Progenitor cell of endocrine pancreas (in vitro differentiated cells): ENCODE measurements at regions not wholly inside any gene's neighbourhood (a gene's known extent, or its start where the extent isn't known, plus 50 kb on each side); places are given as distances from the start of the nearest gene placed in this dataset.

Experiments
- DNase-seq: peaks from one replicate; pipeline ENCODE4 v3.0.0; 2021; ENCODE audit warnings: low spot score; ENCODE audit not compliant: unreplicated experiment
- H3K27ac Mint-ChIP-seq: 2 replicates; pipeline ENCODE4 v1.8.0; 2021; ENCODE audit warnings: mild to moderate bottlenecking, moderate library complexity, mixed read lengths
- H3K27me3 Mint-ChIP-seq: 2 replicates; pipeline ENCODE4 v1.8.0; 2021; ENCODE audit warnings: mixed read lengths
- H3K36me3 Mint-ChIP-seq: 2 replicates; pipeline ENCODE4 v1.8.0; 2022; ENCODE audit warnings: mixed read lengths; ENCODE audit not compliant: insufficient read depth
- H3K4me1 Mint-ChIP-seq: 2 replicates; pipeline ENCODE4 v1.8.0; 2021; ENCODE audit warnings: low read depth, mixed read lengths
- H3K4me3 Mint-ChIP-seq: 2 replicates; pipeline ENCODE4 v1.8.0; 2021; ENCODE audit warnings: low read depth, mild to moderate bottlenecking, moderate library complexity, mixed read lengths
- H3K9me3 Mint-ChIP-seq: 2 replicates; pipeline ENCODE4 v1.8.0; 2021; ENCODE audit warnings: low read depth, mixed read lengths
- TF ChIP-seq, protein P1 (sequence below): fragments of 200-600 bp; sonication (generic); IDR thresholded peaks from one replicate; pipeline ENCODE4 v1.5.0; 2021; ENCODE audit warnings: antibody characterized with exemption, mild to moderate bottlenecking; ENCODE audit not compliant: unreplicated experiment

GRCh38 chr7:142365410-142365842, 107.6 kb upstream of the PRSS58 start:
- Mint-ChIP-seq H3K36me3 (peaks cover 1% of the 10 kb centered on the region), H3K9me3 (peaks cover 23% of the 10 kb centered on the region), H3K4me1 (no peaks in the 10 kb centered on the region), H3K27ac (no peak overlapping the region), H3K4me3 (no peak overlapping the region), H3K27me3 (no peaks in the 10 kb centered on the region)
- no peak for DNase-seq
- TF ChIP-seq, protein P1, sequence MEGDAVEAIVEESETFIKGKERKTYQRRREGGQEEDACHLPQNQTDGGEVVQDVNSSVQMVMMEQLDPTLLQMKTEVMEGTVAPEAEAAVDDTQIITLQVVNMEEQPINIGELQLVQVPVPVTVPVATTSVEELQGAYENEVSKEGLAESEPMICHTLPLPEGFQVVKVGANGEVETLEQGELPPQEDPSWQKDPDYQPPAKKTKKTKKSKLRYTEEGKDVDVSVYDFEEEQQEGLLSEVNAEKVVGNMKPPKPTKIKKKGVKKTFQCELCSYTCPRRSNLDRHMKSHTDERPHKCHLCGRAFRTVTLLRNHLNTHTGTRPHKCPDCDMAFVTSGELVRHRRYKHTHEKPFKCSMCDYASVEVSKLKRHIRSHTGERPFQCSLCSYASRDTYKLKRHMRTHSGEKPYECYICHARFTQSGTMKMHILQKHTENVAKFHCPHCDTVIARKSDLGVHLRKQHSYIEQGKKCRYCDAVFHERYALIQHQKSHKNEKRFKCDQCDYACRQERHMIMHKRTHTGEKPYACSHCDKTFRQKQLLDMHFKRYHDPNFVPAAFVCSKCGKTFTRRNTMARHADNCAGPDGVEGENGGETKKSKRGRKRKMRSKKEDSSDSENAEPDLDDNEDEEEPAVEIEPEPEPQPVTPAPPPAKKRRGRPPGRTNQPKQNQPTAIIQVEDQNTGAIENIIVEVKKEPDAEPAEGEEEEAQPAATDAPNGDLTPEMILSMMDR: no peak

DNA sequence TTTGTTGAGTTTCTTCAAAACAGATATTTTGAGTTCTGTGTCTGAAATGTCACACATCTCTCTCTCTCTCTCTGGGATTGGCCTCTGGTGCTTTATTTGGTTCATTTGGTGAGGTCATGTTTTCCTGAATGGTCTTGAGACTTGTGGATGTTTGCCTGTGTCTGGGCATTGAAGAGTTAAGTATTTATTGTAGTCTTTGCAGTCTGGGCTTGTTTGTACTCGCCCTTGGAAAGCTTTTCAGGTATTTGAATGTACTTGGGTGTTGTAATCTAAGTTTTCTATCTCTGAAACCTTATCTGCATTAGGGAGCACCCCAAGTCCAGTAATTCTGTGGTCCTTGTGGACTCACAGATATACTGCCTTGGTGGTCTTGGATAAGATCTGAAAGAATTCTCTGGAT, 106.7 kb upstream of the PRSS58 start:
- no peak overlapping the region for H3K4me3 Mint-ChIP-seq
- TF ChIP-seq, protein P1: no peak
- H3K9me3 Mint-ChIP-seq: peaks cover 23% of the 10 kb centered on the region
- no peak for DNase-seq
- no peaks in the 10 kb centered on the region for H3K4me1 Mint-ChIP-seq
- H3K27ac Mint-ChIP-seq: no peak overlapping the region
- peaks cover 1% of the 10 kb centered on the region for H3K36me3 Mint-ChIP-seq
- H3K27me3 Mint-ChIP-seq: no peaks in the 10 kb centered on the region

GRCh38 chr7:142362349-142362748, 104.5 kb upstream of the PRSS58 start:
- no peaks in the 10 kb centered on the region for H3K27me3 Mint-ChIP-seq
- peaks cover 13% of the 10 kb centered on the region for H3K9me3 Mint-ChIP-seq
- peaks cover 1% of the 10 kb centered on the region for H3K36me3 Mint-ChIP-seq
- TF ChIP-seq, protein P1: no peak
- DNase-seq: no peak
- H3K4me3 Mint-ChIP-seq: no peak overlapping the region
- peaks cover 2% of the 10 kb centered on the region for H3K4me1 Mint-ChIP-seq
- no peak overlapping the region for H3K27ac Mint-ChIP-seq

DNA sequence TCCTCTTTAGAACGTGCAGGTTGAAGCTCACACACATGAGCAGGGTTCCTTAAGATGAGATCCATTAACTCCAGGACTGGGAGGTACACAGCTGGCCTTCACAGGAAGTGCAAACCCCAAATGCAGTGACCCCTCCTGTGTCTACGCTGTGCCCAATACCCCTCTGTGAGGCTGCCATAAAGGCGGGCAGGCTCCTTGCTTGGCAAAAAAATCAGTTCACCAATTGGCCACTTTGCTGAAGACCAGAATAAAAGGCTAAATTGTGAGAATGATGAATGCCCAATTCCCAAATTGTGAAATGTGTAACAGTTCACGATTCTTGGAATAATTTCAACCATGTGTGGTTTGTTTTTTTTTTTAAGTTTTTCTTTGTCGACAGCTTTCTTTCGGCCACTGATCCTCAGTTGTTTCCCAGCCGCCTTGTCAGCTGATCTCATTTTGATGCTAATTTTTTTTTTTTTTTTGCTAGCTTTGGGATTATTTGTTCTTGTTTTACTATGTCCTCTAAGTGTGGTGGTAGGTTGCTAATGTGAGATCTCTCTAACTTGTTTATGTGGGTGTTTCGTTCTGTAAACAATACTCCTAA, 101.9 kb upstream of the PRSS58 start:
- H3K9me3 Mint-ChIP-seq: peaks cover 13% of the 10 kb centered on the region
- peaks cover 1% of the 10 kb centered on the region for H3K36me3 Mint-ChIP-seq
- DNase-seq: no peak
- H3K27ac Mint-ChIP-seq: no peak overlapping the region
- peaks cover 2% of the 10 kb centered on the region for H3K4me1 Mint-ChIP-seq
- TF ChIP-seq, protein P1: no peak
- H3K27me3 Mint-ChIP-seq: peaks cover 5% of the 10 kb centered on the region
- H3K4me3 Mint-ChIP-seq: no peak overlapping the region

DNA sequence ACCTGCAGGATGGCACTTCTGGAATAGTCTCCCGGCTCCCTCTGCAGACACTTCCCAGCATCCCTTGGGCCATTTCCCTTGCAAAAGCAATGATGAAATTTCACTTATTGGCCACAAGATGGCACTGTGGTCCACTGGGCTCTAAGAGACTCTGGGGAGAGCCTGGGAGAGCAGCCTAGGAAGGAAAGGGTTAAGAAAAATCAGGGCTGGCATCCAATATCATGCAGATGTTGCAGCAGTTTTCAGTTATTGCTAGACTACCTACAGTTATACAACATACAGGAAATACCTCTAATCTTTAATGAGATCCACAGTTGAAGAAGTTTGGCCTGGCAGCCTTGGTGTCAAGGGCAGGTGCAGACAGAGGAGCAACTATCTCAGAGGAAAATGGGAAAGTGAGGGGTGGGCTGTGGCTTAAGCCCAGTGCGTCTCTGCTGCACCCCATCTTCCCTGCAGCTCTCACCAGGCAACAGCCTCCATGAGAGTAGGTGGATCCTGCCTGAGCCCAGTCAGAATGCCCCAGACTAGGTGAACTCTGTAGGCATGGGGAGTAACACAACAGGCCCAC, 100.2 kb upstream of the PRSS58 start:
- Mint-ChIP-seq H3K9me3 (peaks cover 12% of the 10 kb centered on the region), H3K4me3 (no peak overlapping the region), H3K27me3 (peaks cover 11% of the 10 kb centered on the region), H3K27ac (no peak overlapping the region), H3K36me3 (peaks cover 1% of the 10 kb centered on the region), H3K4me1 (peaks cover 2% of the 10 kb centered on the region)
- TF ChIP-seq, protein P1: peak; percentile 75
- no peak for DNase-seq
